ENCODE measurements at regions not wholly inside any gene's neighbourhood (a gene's known extent, or its start where the extent isn't known, plus 50 kb on each side); places are given as distances from the start of the nearest gene placed in this dataset.
"Not testable (repeated sequence)": the region's sequence is repeated elsewhere in the genome, so short reads cannot be mapped to it uniquely, and the experiment has no call there.

GRCh38 chr1:29767769-29768425, 531.6 kb downstream of the PTPRU start:
- DNase-seq = no peak

GRCh38 chr1:29767088-29767685, 530.9 kb downstream of the PTPRU start:
- DNase-seq = no peak

GRCh38 chr1:29762635-29763034, 526.3 kb downstream of the PTPRU start:
- DNase-seq = no peak

GRCh38 chr1:29761159-29761928, 525.0 kb downstream of the PTPRU start:
- DNase-seq = no peak

- no peak for DNase-seq
Observed at GRCh38 chr1:29760067-29760564, 523.8 kb downstream of the PTPRU start.

- no peak for DNase-seq
Observed at GRCh38 chr1:29758781-29759499, 522.6 kb downstream of the PTPRU start.

- no peak for DNase-seq
Observed at GRCh38 chr1:29757866-29758780, 521.8 kb downstream of the PTPRU start.

GRCh38 chr1:29756901-29757725, 520.8 kb downstream of the PTPRU start:
- no peak for DNase-seq

- DNase-seq = no peak
Observed at GRCh38 chr1:29756498-29756897, 520.2 kb downstream of the PTPRU start.

GRCh38 chr1:29756085-29756484, 519.8 kb downstream of the PTPRU start:
- DNase-seq = no peak

- DNase-seq = not testable (repeated sequence)
Observed at GRCh38 chr1:29755412-29756015, 519.2 kb downstream of the PTPRU start.

- no peak for DNase-seq
Observed at GRCh38 chr1:29754573-29755375, 518.5 kb downstream of the PTPRU start.

GRCh38 chr1:29753771-29754572, 517.6 kb downstream of the PTPRU start:
- no peak for DNase-seq

GRCh38 chr1:29753244-29753643, 516.9 kb downstream of the PTPRU start:
- DNase-seq = no peak

- no peak for DNase-seq
Observed at GRCh38 chr1:29752141-29752540, 515.8 kb downstream of the PTPRU start.

- DNase-seq = no peak
Observed at GRCh38 chr1:29749024-29749945, 513.0 kb downstream of the PTPRU start.

GRCh38 chr1:29747196-29747595, 510.9 kb downstream of the PTPRU start:
- DNase-seq = no peak
